OCI-LY1 (cell line): ENCODE measurements at regions not wholly inside any gene's neighbourhood (a gene's known extent, or its start where the extent isn't known, plus 50 kb on each side); places are given as distances from the start of the nearest gene placed in this dataset.

Source experiments
- H2AFZ ChIP-seq: fragments of 200-600 bp; sonication (generic), shearing (Covaris generic); 2 replicates; pipeline ENCODE4 v1.6.0; 2014; ENCODE audit warnings: antibody characterized with exemption, mild to moderate bottlenecking, low read length
- H3F3A ChIP-seq: fragments of 200-600 bp; sonication (generic), shearing (Covaris generic); 2 replicates; pipeline ENCODE4 v1.6.0; 2014; ENCODE audit warnings: mild to moderate bottlenecking, antibody characterized with exemption, low read length, moderate library complexity; ENCODE audit not compliant: insufficient read depth
- H3K27ac ChIP-seq: fragments of 200-600 bp; sonication (generic); 2 replicates; pipeline ENCODE4 v1.5.1; 2014; ENCODE audit warnings: low read length, mixed run types, mild to moderate bottlenecking, low read depth; ENCODE audit not compliant: poor library complexity, severe bottlenecking
- H3K27me3 ChIP-seq: fragments of 200-600 bp; sonication (generic); 2 replicates; pipeline ENCODE4 v1.6.0; 2014; ENCODE audit warnings: antibody characterized with exemption, mild to moderate bottlenecking, low read length, moderate library complexity; ENCODE audit not compliant: insufficient read depth
- H3K36me3 ChIP-seq: fragments of 200-600 bp; sonication (generic); 2 replicates; pipeline ENCODE4 v1.6.1; 2014; ENCODE audit warnings: mild to moderate bottlenecking, antibody characterized with exemption, low read length, moderate library complexity, mixed read lengths; ENCODE audit not compliant: insufficient read depth
- H3K4me1 ChIP-seq: fragments of 200-600 bp; sonication (generic); 2 replicates; pipeline ENCODE4 v1.5.1; 2014; ENCODE audit warnings: mild to moderate bottlenecking, low read length, moderate library complexity; ENCODE audit not compliant: insufficient read depth, severe bottlenecking
- H3K4me2 ChIP-seq: fragments of 200-600 bp; sonication (generic), shearing (Covaris generic); 2 replicates; pipeline ENCODE4 v1.6.1; 2014; ENCODE audit warnings: low read length
- H3K4me3 ChIP-seq: fragments of 200-600 bp; sonication (generic); 2 replicates; pipeline ENCODE4 v1.5.1; 2014; ENCODE audit warnings: low read length, low read depth, mild to moderate bottlenecking, mixed read lengths; ENCODE audit not compliant: poor library complexity, severe bottlenecking
- H3K79me2 ChIP-seq: fragments of 200-600 bp; shearing (Covaris generic); 2 replicates; pipeline ENCODE4 v1.6.1; 2016; ENCODE audit warnings: mixed run types, low read length, mixed read lengths; ENCODE audit not compliant: insufficient read depth
- H3K9ac ChIP-seq: fragments of 200-600 bp; sonication (generic), shearing (Covaris generic); 2 replicates; pipeline ENCODE4 v1.6.1; 2014; ENCODE audit warnings: mild to moderate bottlenecking, low read length, mixed read lengths
- H3K9me2 ChIP-seq: fragments of 200-600 bp; sonication (generic), shearing (Covaris generic); 2 replicates; pipeline ENCODE4 v1.6.1; 2014; ENCODE audit warnings: low read depth, mild to moderate bottlenecking, low read length, mixed read lengths
- H3K9me3 ChIP-seq: fragments of 200-600 bp; shearing (Covaris generic); 2 replicates; pipeline ENCODE4 v1.6.1; 2014; ENCODE audit warnings: low read length, mixed read lengths
- H4K20me1 ChIP-seq: fragments of 200-600 bp; sonication (generic), shearing (Covaris generic); 2 replicates; pipeline ENCODE4 v1.6.0; 2016; ENCODE audit warnings: mild to moderate bottlenecking, low read length; ENCODE audit not compliant: insufficient read depth
- EZH2 ChIP-seq: fragments of 200-600 bp; sonication (generic), shearing (Covaris generic); IDR thresholded peaks from 2 replicates; pipeline ENCODE4 v1.8.0; 2017; ENCODE audit warnings: borderline replicate concordance, mixed run types, mild to moderate bottlenecking, antibody characterized with exemption, low read length, moderate library complexity, mixed read lengths
- TF ChIP-seq, protein P1 (sequence below): fragments of 200-600 bp; sonication (generic), shearing (Covaris generic); IDR thresholded peaks from 2 replicates; pipeline ENCODE4 v1.5.1; 2017; ENCODE audit warnings: mild to moderate bottlenecking, antibody characterized with exemption, low read length, moderate library complexity, mixed read lengths

DNA sequence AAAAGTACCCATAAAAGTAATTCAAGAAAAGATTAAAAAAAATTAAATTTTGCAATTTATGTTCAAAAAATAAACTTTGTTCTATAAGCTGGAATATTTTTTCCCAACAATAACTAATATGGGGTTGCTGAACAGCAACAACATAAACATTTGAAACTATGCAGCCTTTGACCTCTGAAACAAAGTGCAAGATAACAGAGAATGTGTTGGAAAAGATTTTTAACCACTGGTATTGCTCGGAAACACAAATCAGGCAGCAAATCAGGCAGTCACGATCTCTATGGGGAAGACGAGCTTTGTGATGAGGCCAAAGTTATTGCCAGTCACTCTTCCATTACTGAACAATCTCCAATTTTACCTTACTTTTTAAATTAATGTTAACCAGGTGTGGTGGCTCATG, 332.1 kb downstream of the PABPC4L start:
- no peaks in the 10 kb centered on the region for H3F3A ChIP-seq
- no peaks in the 10 kb centered on the region for H3K4me1 ChIP-seq
- no peak overlapping the region for H3K4me2 ChIP-seq
- no peak overlapping the region for H3K9ac ChIP-seq
- TF ChIP-seq, protein P1, sequence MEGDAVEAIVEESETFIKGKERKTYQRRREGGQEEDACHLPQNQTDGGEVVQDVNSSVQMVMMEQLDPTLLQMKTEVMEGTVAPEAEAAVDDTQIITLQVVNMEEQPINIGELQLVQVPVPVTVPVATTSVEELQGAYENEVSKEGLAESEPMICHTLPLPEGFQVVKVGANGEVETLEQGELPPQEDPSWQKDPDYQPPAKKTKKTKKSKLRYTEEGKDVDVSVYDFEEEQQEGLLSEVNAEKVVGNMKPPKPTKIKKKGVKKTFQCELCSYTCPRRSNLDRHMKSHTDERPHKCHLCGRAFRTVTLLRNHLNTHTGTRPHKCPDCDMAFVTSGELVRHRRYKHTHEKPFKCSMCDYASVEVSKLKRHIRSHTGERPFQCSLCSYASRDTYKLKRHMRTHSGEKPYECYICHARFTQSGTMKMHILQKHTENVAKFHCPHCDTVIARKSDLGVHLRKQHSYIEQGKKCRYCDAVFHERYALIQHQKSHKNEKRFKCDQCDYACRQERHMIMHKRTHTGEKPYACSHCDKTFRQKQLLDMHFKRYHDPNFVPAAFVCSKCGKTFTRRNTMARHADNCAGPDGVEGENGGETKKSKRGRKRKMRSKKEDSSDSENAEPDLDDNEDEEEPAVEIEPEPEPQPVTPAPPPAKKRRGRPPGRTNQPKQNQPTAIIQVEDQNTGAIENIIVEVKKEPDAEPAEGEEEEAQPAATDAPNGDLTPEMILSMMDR, result no peak
- TF ChIP-seq EZH2, result no peak
- no peaks in the 10 kb centered on the region for H3K36me3 ChIP-seq
- H3K27ac ChIP-seq, result no peak overlapping the region
- H3K27me3 ChIP-seq, result no peaks in the 10 kb centered on the region
- no peaks in the 10 kb centered on the region for H3K79me2 ChIP-seq
- H3K9me3 ChIP-seq, result no peaks in the 10 kb centered on the region
- no peaks in the 10 kb centered on the region for H3K9me2 ChIP-seq
- no peak overlapping the region for H3K4me3 ChIP-seq
- no peaks in the 10 kb centered on the region for H4K20me1 ChIP-seq
- H2AFZ ChIP-seq, result no peak overlapping the region

DNA sequence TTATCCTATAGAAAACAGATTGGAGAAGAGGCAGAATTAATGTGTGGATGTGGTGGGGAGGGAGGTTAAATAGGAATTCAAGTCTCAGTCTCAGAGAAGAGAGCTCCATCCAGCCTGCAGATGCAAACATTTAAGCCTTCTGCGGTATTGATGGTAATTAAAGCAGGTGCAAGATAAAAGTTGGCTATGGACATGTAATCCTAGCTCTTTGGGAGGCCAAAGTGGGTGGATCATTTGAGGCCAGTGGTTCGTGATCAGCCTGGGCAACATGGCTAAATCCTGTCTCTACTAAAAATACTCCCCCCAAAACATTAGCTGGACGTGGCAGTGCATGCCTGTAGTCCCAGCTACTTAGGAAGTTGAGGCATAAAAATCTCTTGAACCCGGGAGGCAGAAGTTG, 332.7 kb downstream of the PABPC4L start:
- no peaks in the 10 kb centered on the region for H3K4me1 ChIP-seq
- no peak overlapping the region for H2AFZ ChIP-seq
- H3K9me3 ChIP-seq, result no peaks in the 10 kb centered on the region
- no peak overlapping the region for H3K27ac ChIP-seq
- H4K20me1 ChIP-seq, result no peaks in the 10 kb centered on the region
- no peak overlapping the region for H3K4me3 ChIP-seq
- no peaks in the 10 kb centered on the region for H3K79me2 ChIP-seq
- no peaks in the 10 kb centered on the region for H3K27me3 ChIP-seq
- no peak overlapping the region for H3K4me2 ChIP-seq
- H3K9me2 ChIP-seq, result no peaks in the 10 kb centered on the region
- H3K9ac ChIP-seq, result no peak overlapping the region
- no peak for TF ChIP-seq EZH2
- TF ChIP-seq, protein P1, result no peak
- no peaks in the 10 kb centered on the region for H3K36me3 ChIP-seq
- no peaks in the 10 kb centered on the region for H3F3A ChIP-seq

DNA sequence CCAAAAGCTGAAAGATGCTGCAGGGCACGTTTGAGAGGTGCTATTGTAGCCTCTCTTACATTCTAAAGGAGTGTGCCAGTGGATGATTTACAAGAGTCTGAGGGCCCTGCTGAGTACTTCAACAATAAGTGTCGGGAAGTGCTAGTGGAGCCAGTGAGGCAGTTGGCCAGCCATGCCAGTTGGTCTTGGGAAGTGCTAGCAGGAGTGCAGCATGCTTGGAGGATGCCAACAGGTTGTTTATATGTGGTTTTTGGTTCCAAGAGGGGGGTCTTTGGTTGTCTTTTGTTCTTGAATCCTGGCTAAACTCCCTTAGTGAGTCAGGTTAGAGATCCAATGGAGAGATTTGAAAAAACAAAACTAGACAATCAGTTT, 335.3 kb downstream of the PABPC4L start:
- no peak overlapping the region for H3K4me2 ChIP-seq
- no peaks in the 10 kb centered on the region for H3K79me2 ChIP-seq
- no peak for TF ChIP-seq EZH2
- TF ChIP-seq, protein P1, result no peak
- no peak overlapping the region for H3K27ac ChIP-seq
- H3K9me2 ChIP-seq, result no peaks in the 10 kb centered on the region
- no peaks in the 10 kb centered on the region for H3K9me3 ChIP-seq
- H3K27me3 ChIP-seq, result no peaks in the 10 kb centered on the region
- H3K9ac ChIP-seq, result no peak overlapping the region
- H3K4me3 ChIP-seq, result no peak overlapping the region
- no peaks in the 10 kb centered on the region for H3K36me3 ChIP-seq
- H4K20me1 ChIP-seq, result no peaks in the 10 kb centered on the region
- no peaks in the 10 kb centered on the region for H3K4me1 ChIP-seq
- no peak overlapping the region for H2AFZ ChIP-seq
- no peaks in the 10 kb centered on the region for H3F3A ChIP-seq
